ENCODE measurements at regions not wholly inside any gene's neighbourhood (a gene's known extent, or its start where the extent isn't known, plus 50 kb on each side); places are given as distances from the start of the nearest gene placed in this dataset.

- no peak for TF ChIP-seq CTCF (IDR thresholded peaks at IDR 0.05)
- DNase-seq: no peak
- ATAC-seq: no peak
Measured at GRCh38 chr4:8940792-8941491, 69.3 kb upstream of the HMX1 start.

GRCh38 chr4:8939840-8940742, 68.5 kb upstream of the HMX1 start:
- intact Hi-C loops (cut with DNase I): no loop called here
- H3K27me3 ChIP-seq (ENCODE audit: low read depth): peaks cover 12% of the 10 kb centered on the region
- H3K36me3 ChIP-seq: no peaks in the 10 kb centered on the region
- H3K9me3 ChIP-seq: no peaks in the 10 kb centered on the region
- ATAC-seq: peak in 1 of 2 donors; percentile 42
- no peak for TF ChIP-seq CTCF (IDR thresholded peaks at IDR 0.05)
- no peak overlapping the region for H3K27ac ChIP-seq
- no peak for DNase-seq
- no peak overlapping the region for H3K4me3 ChIP-seq
- H3K4me1 ChIP-seq: no peaks in the 10 kb centered on the region

More at GRCh38 chr4:8940792-8941491, 69.3 kb upstream of the HMX1 start:
- intact Hi-C loops (cut with DNase I): no loop called here
- Histone ChIP-seq H3K4me1 (no peaks in the 10 kb centered on the region), H3K9me3 (no peaks in the 10 kb centered on the region), H3K36me3 (no peaks in the 10 kb centered on the region), H3K4me3 (no peak overlapping the region), H3K27ac (no peak overlapping the region), H3K27me3 (ENCODE audit: low read depth) (peaks cover 12% of the 10 kb centered on the region)

- H3K36me3 ChIP-seq: no peaks in the 10 kb centered on the region
- peaks cover 12% of the 10 kb centered on the region for H3K27me3 ChIP-seq (ENCODE audit: low read depth)
- no peaks in the 10 kb centered on the region for H3K9me3 ChIP-seq
- no peak overlapping the region for H3K4me3 ChIP-seq
- ATAC-seq (peak in 1 of 2 donors; percentile 39), DNase-seq (no peak)
- no peaks in the 10 kb centered on the region for H3K4me1 ChIP-seq
- intact Hi-C loops (cut with DNase I): no loop called here
- TF ChIP-seq CTCF (IDR thresholded peaks at IDR 0.05): no peak
- no peak overlapping the region for H3K27ac ChIP-seq
Measured at GRCh38 chr4:8939160-8939839, 67.7 kb upstream of the HMX1 start.

GRCh38 chr4:8938623-8939022, 67.0 kb upstream of the HMX1 start:
- TF ChIP-seq CTCF (IDR thresholded peaks at IDR 0.05): no peak
- intact Hi-C loops (cut with DNase I): no loop called here

GRCh38 chr4:8938137-8938536, 66.5 kb upstream of the HMX1 start:
- no peaks in the 10 kb centered on the region for H3K4me1 ChIP-seq
- no peaks in the 10 kb centered on the region for H3K36me3 ChIP-seq
- DNase-seq (no peak), ATAC-seq (peak in 1 of 2 donors; percentile 13)
- H3K27ac ChIP-seq: no peak overlapping the region
- intact Hi-C loops (cut with DNase I): no loop called here
- peaks cover 12% of the 10 kb centered on the region for H3K27me3 ChIP-seq (ENCODE audit: low read depth)
- H3K4me3 ChIP-seq: no peak overlapping the region
- no peaks in the 10 kb centered on the region for H3K9me3 ChIP-seq
- no peak for TF ChIP-seq CTCF (IDR thresholded peaks at IDR 0.05)

More at GRCh38 chr4:8938623-8939022, 67.0 kb upstream of the HMX1 start:
- peaks cover 12% of the 10 kb centered on the region for H3K27me3 ChIP-seq (ENCODE audit: low read depth)
- no peaks in the 10 kb centered on the region for H3K36me3 ChIP-seq
- H3K4me3 ChIP-seq: no peak overlapping the region
- no peak overlapping the region for H3K27ac ChIP-seq
- ATAC-seq: peak in 1 of 2 donors; percentile 21
- H3K4me1 ChIP-seq: no peaks in the 10 kb centered on the region
- DNase-seq: no peak
- no peaks in the 10 kb centered on the region for H3K9me3 ChIP-seq

Measured in lower lobe of right lung (tissue), 2 donors.